Trophoblast cell (in vitro differentiated cells and primary cell): ENCODE measurements at regions not wholly inside any gene's neighbourhood (a gene's known extent, or its start where the extent isn't known, plus 50 kb on each side); places are given as distances from the start of the nearest gene placed in this dataset.

Source experiments
- DNase-seq, 2 donors: peaks; one replicate each; pipeline ENCODE4 v3.0.0-alpha.2; 2016
- H2AFZ ChIP-seq: 2 replicates; pipeline ENCODE4 v1.6.1; 2013; ENCODE audit warnings: low read length, moderate library complexity, mild to moderate bottlenecking; ENCODE audit not compliant: insufficient read depth, poor library complexity
- H2AK5ac ChIP-seq: 2 replicates; pipeline ENCODE4 v1.6.1; 2013; ENCODE audit warnings: mild to moderate bottlenecking, low read length
- H2BK120ac ChIP-seq: 2 replicates; pipeline ENCODE4 v1.6.1; 2013; ENCODE audit warnings: low read length, mild to moderate bottlenecking, moderate library complexity; ENCODE audit not compliant: insufficient read depth, poor library complexity
- H2BK12ac ChIP-seq: 2 replicates; pipeline ENCODE4 v1.6.1; 2013; ENCODE audit warnings: mild to moderate bottlenecking, low read length, moderate library complexity
- H2BK5ac ChIP-seq: 2 replicates; pipeline ENCODE4 v1.6.1; 2013; ENCODE audit warnings: low read length, low read depth, moderate library complexity, mild to moderate bottlenecking; ENCODE audit not compliant: poor library complexity
- H3K14ac ChIP-seq: 2 replicates; pipeline ENCODE4 v1.6.1; 2013; ENCODE audit warnings: mild to moderate bottlenecking, low read length
- H3K18ac ChIP-seq: 2 replicates; pipeline ENCODE4 v1.6.1; 2013; ENCODE audit warnings: mild to moderate bottlenecking, low read length
- H3K23ac ChIP-seq: 2 replicates; pipeline ENCODE4 v1.6.1; 2013; ENCODE audit warnings: low read length
- H3K27ac ChIP-seq: 2 replicates; pipeline ENCODE4 v1.5.1; 2013; ENCODE audit warnings: low read depth, mild to moderate bottlenecking, inconsistent platforms, low read length, moderate library complexity
- H3K27me3 ChIP-seq: 2 replicates; pipeline ENCODE4 v1.6.1; 2013; ENCODE audit warnings: inconsistent platforms, mild to moderate bottlenecking, low read length, moderate library complexity; ENCODE audit not compliant: insufficient read depth
- H3K36me3 ChIP-seq, 2 experiments: 1 replicate in 1 of 2; 2 replicates in 1 of 2; pipeline ENCODE4 v1.6.1; 2013; ENCODE audit warnings: low read length in 2 of 2, mild to moderate bottlenecking in 2 of 2, moderate library complexity in 1 of 2; ENCODE audit not compliant: insufficient read depth in 2 of 2, control insufficient read depth in 1 of 2
- H3K4ac ChIP-seq: 2 replicates; pipeline ENCODE4 v1.6.1; 2013; ENCODE audit warnings: low read depth, mild to moderate bottlenecking, low read length, moderate library complexity
- H3K4me1 ChIP-seq, 2 experiments: 1 replicate in 1 of 2; 2 replicates in 1 of 2; pipeline ENCODE4 v1.6.1; 2013; ENCODE audit warnings: low read length in 2 of 2, mild to moderate bottlenecking in 2 of 2, moderate library complexity in 1 of 2; ENCODE audit not compliant: insufficient read depth in 2 of 2, control insufficient read depth in 1 of 2
- H3K4me2 ChIP-seq: 2 replicates; pipeline ENCODE4 v1.6.1; 2013; ENCODE audit warnings: inconsistent platforms, mild to moderate bottlenecking, low read length, moderate library complexity
- H3K4me3 ChIP-seq: 2 replicates; pipeline ENCODE4 v1.5.1; 2013; ENCODE audit warnings: mild to moderate bottlenecking, low read depth, low read length, inconsistent platforms
- H3K79me1 ChIP-seq: one replicate; pipeline ENCODE4 v1.6.1; 2013; ENCODE audit warnings: low read length
- H3K79me2 ChIP-seq: 2 replicates; pipeline ENCODE4 v1.6.1; 2013; ENCODE audit warnings: low read length, mild to moderate bottlenecking; ENCODE audit not compliant: control insufficient read depth, insufficient read depth, poor library complexity
- H3K9ac ChIP-seq: 2 replicates; pipeline ENCODE4 v1.6.1; 2013; ENCODE audit warnings: mild to moderate bottlenecking, low read length
- H3K9me3 ChIP-seq: 2 replicates; pipeline ENCODE4 v1.6.1; 2013; ENCODE audit warnings: low read depth, mild to moderate bottlenecking, control low read depth, inconsistent platforms, low read length; ENCODE audit not compliant: insufficient read depth
- H4K12ac ChIP-seq: 2 replicates; pipeline ENCODE4 v1.6.1; 2013; ENCODE audit warnings: low read depth, mild to moderate bottlenecking, low read length, moderate library complexity
- H4K8ac ChIP-seq: 2 replicates; pipeline ENCODE4 v1.6.1; 2013; ENCODE audit warnings: low read depth, mild to moderate bottlenecking, low read length, moderate library complexity
- H4K91ac ChIP-seq: one replicate; pipeline ENCODE4 v1.6.1; 2013; ENCODE audit warnings: low read depth, mild to moderate bottlenecking, low read length, moderate library complexity
- WGBS: extraction: QIAGEN DNeasy Blood & Tissue Kit; methylation state at CpG from one replicate; pipeline ENCODE4 v1.1.7; 2013; ENCODE audit warnings: missing lambda C conversion rate; ENCODE audit not compliant: insufficient read length, insufficient coverage; ENCODE audit errors: extremely low coverage; 5-methylcytosine and 5-hydroxymethylcytosine counted together

DNA sequence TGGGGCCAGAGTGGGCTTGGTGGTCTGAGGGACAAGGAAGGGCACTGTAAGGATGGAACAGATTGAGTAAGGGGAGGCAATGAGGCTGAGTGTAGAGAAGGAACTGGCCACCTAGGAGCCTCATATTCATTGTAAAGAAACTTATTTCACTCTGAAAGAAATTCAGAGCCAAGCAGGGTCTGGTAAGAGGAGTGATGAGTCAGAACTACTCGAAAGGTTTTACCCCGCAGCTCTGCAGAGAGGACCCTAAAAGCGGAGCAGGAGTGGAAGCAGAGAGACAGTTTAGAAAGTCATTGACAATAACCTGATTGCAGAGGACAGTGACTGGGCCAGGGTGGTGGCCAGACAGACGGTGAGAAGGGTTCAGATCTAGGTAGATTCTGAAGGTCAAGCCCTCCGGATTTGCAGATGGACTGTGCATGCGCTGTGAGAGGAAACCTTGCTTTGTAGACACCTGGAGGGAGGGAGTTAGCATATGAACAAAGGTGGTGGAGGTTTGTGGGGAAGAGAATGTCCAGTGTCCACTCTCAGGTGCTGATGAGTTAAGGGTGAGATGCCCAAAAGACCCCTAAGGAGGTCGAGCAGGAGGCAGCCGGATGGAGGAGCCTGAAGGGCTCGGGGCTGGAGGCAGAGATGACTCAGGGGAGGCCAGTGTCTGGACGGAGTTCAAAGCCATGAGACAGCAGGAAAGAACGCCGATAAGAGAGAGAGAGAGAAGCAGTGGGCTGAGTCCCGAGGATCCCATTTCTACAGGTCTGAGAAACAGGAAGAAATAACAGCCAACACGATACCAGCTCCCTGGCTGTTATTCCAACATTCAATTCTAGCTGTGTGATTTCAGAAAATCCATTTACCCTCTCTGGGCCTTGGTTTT is 546.0 kb downstream of the BRD1 start:
- Histone ChIP-seq H3K9ac (no peak overlapping the region), H3K36me3 (no peaks in the 10 kb centered on the region), H4K8ac (no peak overlapping the region), H3K18ac (no peak overlapping the region), H3K79me2 (no peaks in the 10 kb centered on the region), H3K4me3 (no peak overlapping the region), H2BK5ac (no peak overlapping the region), H2BK12ac (no peak overlapping the region), H4K12ac (no peak overlapping the region), H3K4ac (no peak overlapping the region), H2BK120ac (no peak overlapping the region), H3K79me1 (no peaks in the 10 kb centered on the region), H3K14ac (no peak overlapping the region), H2AFZ (no peak overlapping the region), H3K23ac (no peak overlapping the region), H3K4me2 (no peak overlapping the region), H2AK5ac (no peak overlapping the region), H4K91ac (no peak overlapping the region), H3K27me3 (no peaks in the 10 kb centered on the region), H3K9me3 (peaks cover 2% of the 10 kb centered on the region), H3K27ac (no peak overlapping the region), H3K4me1 (no peaks in the 10 kb centered on the region)
- no peak for DNase-seq
- WGBS = no CpG with 5 or more reads among the region's 14 CpGs

DNA sequence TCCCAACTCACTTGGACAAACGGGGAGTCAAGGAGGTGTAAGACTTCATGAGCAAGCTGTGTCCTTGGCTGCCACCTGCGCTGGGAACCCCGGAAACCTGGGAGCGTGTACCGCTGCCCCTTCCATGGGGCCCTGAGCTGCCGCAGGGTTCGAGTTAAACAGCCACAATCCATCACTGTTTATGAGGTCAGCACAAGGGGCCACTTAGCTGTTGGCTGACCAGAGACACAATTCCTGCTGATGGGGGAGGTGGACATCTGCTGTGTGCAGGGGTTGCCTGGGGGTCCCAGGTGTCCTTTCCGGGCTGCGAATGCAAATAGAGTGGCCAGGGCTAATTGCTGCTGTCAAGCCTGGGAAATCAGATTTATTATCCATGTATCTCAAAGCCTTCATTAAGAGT is 549.3 kb downstream of the BRD1 start:
- Histone ChIP-seq H2AK5ac (no peak overlapping the region), H3K27me3 (no peaks in the 10 kb centered on the region), H3K18ac (no peak overlapping the region), H3K4me2 (no peak overlapping the region), H3K23ac (no peak overlapping the region), H3K79me1 (no peaks in the 10 kb centered on the region), H3K79me2 (no peaks in the 10 kb centered on the region), H4K91ac (no peak overlapping the region), H4K12ac (no peak overlapping the region), H3K36me3 (no peaks in the 10 kb centered on the region), H2BK12ac (no peak overlapping the region), H3K4me3 (no peak overlapping the region), H2BK120ac (no peak overlapping the region), H3K14ac (no peak overlapping the region), H4K8ac (no peak overlapping the region), H3K9me3 (peaks cover 3% of the 10 kb centered on the region), H3K27ac (no peak overlapping the region), H2BK5ac (no peak overlapping the region), H3K4me1 (no peaks in the 10 kb centered on the region), H2AFZ (no peak overlapping the region), H3K4ac (no peak overlapping the region), H3K9ac (no peak overlapping the region)
- no peak for DNase-seq
- WGBS = no CpG with 5 or more reads among the region's 9 CpGs

DNA sequence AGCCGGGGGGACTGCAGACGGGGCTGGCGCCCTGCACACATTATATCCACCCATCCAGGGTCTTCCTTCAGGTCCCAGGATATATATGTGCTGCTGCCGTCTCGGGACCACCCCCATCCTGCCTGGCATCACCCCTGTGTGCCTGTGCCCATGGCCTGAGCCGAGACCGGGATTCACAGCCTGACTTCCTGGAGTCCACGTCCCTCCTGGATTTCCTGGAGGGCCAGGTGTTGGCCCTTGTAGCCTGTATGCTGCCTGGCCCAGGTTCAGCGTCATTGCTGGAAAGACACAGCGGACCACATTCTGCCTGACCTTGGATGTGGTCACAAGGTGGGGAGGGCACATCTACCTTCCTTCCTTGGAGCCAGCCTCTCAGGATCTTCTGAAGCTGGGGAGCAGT is 551.1 kb downstream of the BRD1 start:
- Histone ChIP-seq H2BK12ac (no peak overlapping the region), H3K27me3 (no peaks in the 10 kb centered on the region)
- no CpG with 5 or more reads among the region's 10 CpGs for WGBS

DNA sequence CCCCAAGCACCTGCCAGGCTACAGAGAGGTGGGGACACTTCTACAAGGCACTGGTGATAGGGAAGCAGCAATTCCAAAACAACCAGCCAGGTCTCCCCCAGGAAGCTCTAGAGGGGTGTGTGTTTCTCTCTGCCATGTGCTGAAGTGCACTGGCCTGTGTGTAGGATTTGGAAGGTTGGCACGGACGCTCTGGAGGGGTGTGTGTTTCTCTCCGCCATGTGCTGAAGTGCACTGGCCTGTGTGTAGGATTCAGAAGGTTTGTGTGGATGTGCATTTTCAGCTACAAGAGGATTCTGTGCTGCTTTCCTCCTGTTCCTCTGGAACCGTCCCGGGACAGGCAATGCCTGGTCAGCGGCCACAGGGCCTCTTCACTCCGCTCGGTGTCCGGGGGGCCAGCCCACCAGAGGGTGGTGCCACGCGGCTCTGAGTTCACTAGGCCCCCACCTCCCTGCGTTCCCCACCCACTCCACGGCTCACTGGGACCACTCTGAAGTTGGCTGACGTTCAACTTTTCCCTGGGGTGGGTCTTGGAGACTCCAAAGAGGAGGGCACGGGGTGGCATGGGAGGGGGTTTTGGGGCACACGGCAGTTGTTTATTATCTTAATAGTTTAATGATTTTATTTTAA is 552.8 kb downstream of the BRD1 start:
- WGBS = no CpG with 5 or more reads among the region's 16 CpGs
- Histone ChIP-seq H2AK5ac (no peak overlapping the region), H3K4me3 (peak overlapping the region; percentile 23), H3K18ac (no peak overlapping the region), H3K4ac (no peak overlapping the region), H2AFZ (no peak overlapping the region), H2BK120ac (no peak overlapping the region), H2BK12ac (no peak overlapping the region), H3K4me1 (no peaks in the 10 kb centered on the region), H3K79me1 (no peaks in the 10 kb centered on the region), H3K14ac (no peak overlapping the region), H3K4me2 (no peak overlapping the region), H3K9me3 (peaks cover 3% of the 10 kb centered on the region), H4K12ac (no peak overlapping the region), H3K79me2 (no peaks in the 10 kb centered on the region), H3K27ac (no peak overlapping the region), H3K27me3 (no peaks in the 10 kb centered on the region), H3K9ac (peak overlapping the region; percentile 41), H4K91ac (no peak overlapping the region), H4K8ac (no peak overlapping the region), H3K36me3 (no peaks in the 10 kb centered on the region), H3K23ac (no peak overlapping the region), H2BK5ac (no peak overlapping the region)
- no peak for DNase-seq

More for the DNA sequence above, 551.1 kb downstream of the BRD1 start:
- H3K27ac ChIP-seq = no peak overlapping the region
- no peak overlapping the region for H2BK120ac ChIP-seq
- H3K23ac ChIP-seq = no peak overlapping the region
- no peak overlapping the region for H3K4ac ChIP-seq
- no peaks in the 10 kb centered on the region for H3K36me3 ChIP-seq
- no peak overlapping the region for H4K8ac ChIP-seq
- no peak overlapping the region for H4K91ac ChIP-seq
- no peak overlapping the region for H2AFZ ChIP-seq
- H3K9ac ChIP-seq = no peak overlapping the region
- no peaks in the 10 kb centered on the region for H3K79me2 ChIP-seq
- no peak overlapping the region for H2BK5ac ChIP-seq
- no peak overlapping the region for H2AK5ac ChIP-seq
- no peak overlapping the region for H3K18ac ChIP-seq
- peaks cover 3% of the 10 kb centered on the region for H3K9me3 ChIP-seq
- DNase-seq = no peak
- H3K4me1 ChIP-seq = no peaks in the 10 kb centered on the region
- H3K79me1 ChIP-seq = no peaks in the 10 kb centered on the region
- H3K14ac ChIP-seq = no peak overlapping the region
- no peak overlapping the region for H4K12ac ChIP-seq
- H3K4me3 ChIP-seq = no peak overlapping the region
- H3K4me2 ChIP-seq = no peak overlapping the region
